ENCODE measurements at regions not wholly inside any gene's neighbourhood (a gene's known extent, or its start where the extent isn't known, plus 50 kb on each side); places are given as distances from the start of the nearest gene placed in this dataset.

DNA sequence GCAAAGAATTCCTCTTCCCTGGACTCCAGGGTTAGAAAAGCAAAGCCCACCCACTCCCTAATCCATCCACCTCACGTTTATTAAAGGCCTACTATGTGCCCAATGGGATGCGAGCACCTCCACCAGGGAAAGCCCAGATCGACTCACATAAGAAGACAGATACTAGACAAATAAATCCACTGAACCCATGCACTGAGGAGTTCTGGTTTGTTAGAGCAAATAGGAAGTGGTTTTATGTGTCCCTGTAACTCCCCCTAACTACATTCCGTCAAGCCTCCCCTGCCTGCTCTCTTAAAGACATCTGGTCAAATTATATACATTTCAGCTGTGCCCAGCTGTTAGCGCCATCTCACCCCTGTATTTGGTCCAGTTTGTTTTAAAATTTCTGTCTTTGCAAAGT lies 218.5 kb upstream of the RPL38 start:
- TF ChIP-seq, protein P1, sequence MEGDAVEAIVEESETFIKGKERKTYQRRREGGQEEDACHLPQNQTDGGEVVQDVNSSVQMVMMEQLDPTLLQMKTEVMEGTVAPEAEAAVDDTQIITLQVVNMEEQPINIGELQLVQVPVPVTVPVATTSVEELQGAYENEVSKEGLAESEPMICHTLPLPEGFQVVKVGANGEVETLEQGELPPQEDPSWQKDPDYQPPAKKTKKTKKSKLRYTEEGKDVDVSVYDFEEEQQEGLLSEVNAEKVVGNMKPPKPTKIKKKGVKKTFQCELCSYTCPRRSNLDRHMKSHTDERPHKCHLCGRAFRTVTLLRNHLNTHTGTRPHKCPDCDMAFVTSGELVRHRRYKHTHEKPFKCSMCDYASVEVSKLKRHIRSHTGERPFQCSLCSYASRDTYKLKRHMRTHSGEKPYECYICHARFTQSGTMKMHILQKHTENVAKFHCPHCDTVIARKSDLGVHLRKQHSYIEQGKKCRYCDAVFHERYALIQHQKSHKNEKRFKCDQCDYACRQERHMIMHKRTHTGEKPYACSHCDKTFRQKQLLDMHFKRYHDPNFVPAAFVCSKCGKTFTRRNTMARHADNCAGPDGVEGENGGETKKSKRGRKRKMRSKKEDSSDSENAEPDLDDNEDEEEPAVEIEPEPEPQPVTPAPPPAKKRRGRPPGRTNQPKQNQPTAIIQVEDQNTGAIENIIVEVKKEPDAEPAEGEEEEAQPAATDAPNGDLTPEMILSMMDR (IDR thresholded peaks at IDR 0.05): no peak
- TF ChIP-seq EP300 (IDR thresholded peaks at IDR 0.05) (no peak), POLR2A (IDR thresholded peaks at IDR 0.05) (no peak)
